AG04449 (cell line): ENCODE measurements at regions not wholly inside any gene's neighbourhood (a gene's known extent, or its start where the extent isn't known, plus 50 kb on each side); places are given as distances from the start of the nearest gene placed in this dataset.
"Not testable (repeated sequence)": the region's sequence is repeated elsewhere in the genome, so short reads cannot be mapped to it uniquely, and the experiment has no call there.

Source experiments
- CTCF ChIA-PET: fragments of 350-600 bp; formaldehyde crosslinking; extraction: SDS; loops from one replicate; lab custom pipeline; 2021; ENCODE audit warnings: antibody characterized with exemption; lab: Yijun Ruan, JAX
- POLR2A ChIA-PET: fragments of 400-600, 350-600 bp; formaldehyde crosslinking; extraction: SDS; loops from one replicate; lab custom pipeline; 2020; ENCODE audit warnings: antibody characterized with exemption, inconsistent platforms; lab: Yijun Ruan, JAX
- DNase-seq: peaks from one replicate; pipeline ENCODE4 v3.0.0-alpha.2; 2010; ENCODE audit warnings: low read depth, low spot score
- H3K4me3 ChIP-seq: 2 replicates; pipeline ENCODE4 v1.5.1; 2011; ENCODE audit warnings: low read depth, mild to moderate bottlenecking, control low read depth, low read length
- TF ChIP-seq, protein P1 (sequence below): IDR thresholded peaks from one replicate; pipeline ENCODE4 v1.5.1; 2011; ENCODE audit warnings: mild to moderate bottlenecking, moderate library complexity, low read length, control low read depth, inconsistent platforms; ENCODE audit not compliant: insufficient read depth; ENCODE audit errors: missing control alignments

DNA sequence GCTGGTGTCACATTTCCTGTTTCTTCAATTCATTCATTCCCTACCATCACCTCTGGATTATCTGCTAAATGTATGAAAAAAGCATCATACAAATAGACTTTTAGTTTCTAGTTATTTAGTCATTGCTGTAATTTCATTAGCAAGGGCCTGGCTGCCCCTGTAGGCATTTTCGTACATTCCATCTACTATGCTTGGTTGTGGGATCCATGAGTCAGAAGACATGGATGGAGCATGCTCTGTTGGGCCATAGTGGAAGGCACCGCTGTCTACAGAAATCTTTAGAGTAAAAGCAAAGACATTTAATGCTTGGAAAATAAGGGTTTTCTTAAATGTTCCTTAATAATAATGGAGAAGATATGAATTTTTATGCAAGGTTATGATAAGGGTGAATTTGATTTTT is 324.8 kb upstream of the MEIS1 start:
- no peak overlapping the region for H3K4me3 ChIP-seq
- CTCF ChIA-PET, result no interaction called here

DNA sequence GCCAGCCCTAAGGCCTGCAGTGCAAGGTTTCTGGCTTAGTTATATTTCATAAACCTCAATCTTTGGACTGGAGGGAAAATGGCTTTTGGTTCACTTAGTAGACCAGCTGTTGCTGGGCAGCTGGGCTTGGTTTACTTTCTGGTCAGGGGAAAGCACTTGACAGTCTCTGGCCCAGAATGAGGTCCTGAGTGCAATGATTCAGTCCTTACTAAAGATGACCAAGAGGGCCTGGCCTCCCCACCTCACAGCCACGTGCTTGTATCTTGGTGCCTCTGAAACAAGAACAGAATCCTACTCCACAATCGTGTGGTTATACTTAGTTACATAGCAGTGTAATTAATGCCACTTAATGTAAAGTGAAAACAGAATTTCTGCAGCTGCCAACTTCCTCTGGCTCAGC is 325.5 kb upstream of the MEIS1 start:
- H3K4me3 ChIP-seq, result no peak overlapping the region
- ChIA-PET POLR2A (no interaction called here), CTCF (no interaction called here)
- no peak for DNase-seq
- TF ChIP-seq, protein P1, sequence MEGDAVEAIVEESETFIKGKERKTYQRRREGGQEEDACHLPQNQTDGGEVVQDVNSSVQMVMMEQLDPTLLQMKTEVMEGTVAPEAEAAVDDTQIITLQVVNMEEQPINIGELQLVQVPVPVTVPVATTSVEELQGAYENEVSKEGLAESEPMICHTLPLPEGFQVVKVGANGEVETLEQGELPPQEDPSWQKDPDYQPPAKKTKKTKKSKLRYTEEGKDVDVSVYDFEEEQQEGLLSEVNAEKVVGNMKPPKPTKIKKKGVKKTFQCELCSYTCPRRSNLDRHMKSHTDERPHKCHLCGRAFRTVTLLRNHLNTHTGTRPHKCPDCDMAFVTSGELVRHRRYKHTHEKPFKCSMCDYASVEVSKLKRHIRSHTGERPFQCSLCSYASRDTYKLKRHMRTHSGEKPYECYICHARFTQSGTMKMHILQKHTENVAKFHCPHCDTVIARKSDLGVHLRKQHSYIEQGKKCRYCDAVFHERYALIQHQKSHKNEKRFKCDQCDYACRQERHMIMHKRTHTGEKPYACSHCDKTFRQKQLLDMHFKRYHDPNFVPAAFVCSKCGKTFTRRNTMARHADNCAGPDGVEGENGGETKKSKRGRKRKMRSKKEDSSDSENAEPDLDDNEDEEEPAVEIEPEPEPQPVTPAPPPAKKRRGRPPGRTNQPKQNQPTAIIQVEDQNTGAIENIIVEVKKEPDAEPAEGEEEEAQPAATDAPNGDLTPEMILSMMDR, result no peak

More for the DNA sequence above, 324.8 kb upstream of the MEIS1 start:
- no peak for DNase-seq
- POLR2A ChIA-PET, result no interaction called here
- TF ChIP-seq, protein P1, result no peak

DNA sequence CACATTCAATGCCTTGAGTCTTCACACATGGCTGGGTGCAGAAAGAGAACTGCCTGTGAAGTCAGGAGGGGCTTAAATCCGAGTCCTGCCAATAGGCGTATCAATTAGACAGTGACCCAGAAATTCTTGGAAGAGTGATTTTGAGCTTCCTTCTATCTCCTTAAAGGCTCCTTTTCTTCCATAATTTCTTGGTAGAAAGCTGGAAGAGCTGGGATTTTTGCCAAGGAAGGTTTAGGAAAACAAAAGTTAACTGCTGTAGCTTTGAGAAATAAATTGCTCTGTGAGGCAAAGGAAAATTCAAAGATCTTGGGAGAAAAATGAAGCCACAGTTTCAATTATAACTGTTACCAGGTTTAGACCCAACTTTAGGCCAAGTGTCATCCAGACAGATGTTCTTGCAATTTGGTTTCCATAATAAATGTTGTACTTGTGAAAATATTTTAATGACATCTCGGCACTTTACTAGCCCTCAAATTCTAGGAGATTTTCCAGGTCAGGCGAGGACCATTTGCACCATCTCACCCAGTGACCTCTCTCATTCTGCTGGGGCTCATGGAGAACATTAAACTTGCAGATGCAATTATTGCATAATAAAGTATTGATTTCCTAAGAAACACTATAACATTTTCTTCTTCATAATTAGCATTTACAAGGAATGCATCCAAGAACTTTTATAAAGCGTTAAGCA is 329.7 kb upstream of the MEIS1 start:
- DNase-seq, result no peak
- TF ChIP-seq, protein P1, result no peak
- ChIA-PET POLR2A (no interaction called here), CTCF (no interaction called here)
- H3K4me3 ChIP-seq, result no peak overlapping the region

DNA sequence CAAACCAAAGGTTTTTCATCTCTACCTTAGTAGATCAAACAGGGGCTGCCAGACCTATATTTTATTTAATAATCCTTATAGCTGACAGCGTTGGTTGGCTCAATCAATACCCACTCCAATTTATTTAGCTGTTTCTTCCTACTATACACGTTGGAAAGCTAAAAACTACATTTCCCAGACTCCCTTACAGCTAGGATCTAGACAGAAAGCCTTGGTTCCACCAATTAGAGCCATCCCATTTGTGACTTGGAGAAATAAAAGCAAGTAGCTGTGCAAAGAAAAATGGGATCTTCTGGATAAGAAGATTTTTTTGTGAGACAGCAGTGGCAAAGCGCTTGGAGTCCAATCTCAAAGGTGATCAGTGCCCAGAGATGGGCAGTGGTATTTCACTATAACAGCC is 331.3 kb upstream of the MEIS1 start:
- no peak overlapping the region for H3K4me3 ChIP-seq
- ChIA-PET POLR2A (no interaction called here), CTCF (no interaction called here)
- no peak for DNase-seq
- TF ChIP-seq, protein P1, result no peak

DNA sequence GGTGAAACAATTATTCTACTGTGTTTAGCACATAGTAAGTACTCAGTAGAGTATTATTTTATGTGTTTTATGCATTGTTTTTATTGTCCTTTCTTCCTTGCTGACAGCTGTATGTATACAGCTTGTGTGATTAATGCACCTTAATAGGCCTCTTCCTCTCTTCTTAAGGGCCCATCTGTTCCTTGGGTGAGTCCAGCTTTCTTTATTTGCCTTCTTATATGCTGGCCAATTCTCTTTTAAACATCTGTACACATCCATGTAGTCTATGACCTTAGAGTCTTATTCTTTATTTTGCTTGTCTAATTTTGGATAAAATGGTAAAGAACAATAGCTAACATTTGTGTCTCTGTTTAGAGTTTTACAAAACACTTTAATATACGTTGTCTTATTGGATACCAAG is 333.7 kb upstream of the MEIS1 start:
- no peak for DNase-seq
- POLR2A ChIA-PET, result no interaction called here
- no peak overlapping the region for H3K4me3 ChIP-seq
- TF ChIP-seq, protein P1, result no peak
- CTCF ChIA-PET, result no interaction called here

DNA sequence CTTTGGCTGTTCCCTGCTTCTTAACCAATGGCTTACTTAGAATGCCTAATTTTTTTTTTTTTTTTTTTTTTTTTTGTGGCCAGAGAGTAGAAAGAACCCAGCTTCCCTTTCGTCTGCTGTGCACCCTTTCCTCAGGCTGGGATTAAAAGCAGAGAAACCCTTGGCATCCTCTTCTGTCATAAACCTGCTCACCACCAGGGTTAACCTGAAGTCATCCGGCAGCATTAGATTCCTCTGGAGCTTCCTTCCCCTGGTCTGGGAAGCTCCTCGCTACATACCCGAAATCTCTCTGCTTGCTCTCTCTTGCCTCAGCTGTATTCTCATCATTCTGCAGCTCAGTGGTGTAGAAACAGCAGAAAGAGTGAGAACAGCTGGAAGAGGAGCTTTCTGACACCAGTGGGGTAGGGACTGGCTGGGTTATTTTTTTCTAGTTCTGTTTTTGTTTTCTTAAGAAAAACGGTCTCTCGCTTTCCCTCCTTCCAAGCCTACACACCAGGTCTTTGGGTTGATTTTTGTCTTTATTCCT is 339.0 kb upstream of the MEIS1 start:
- CTCF ChIA-PET, result no interaction called here

DNA sequence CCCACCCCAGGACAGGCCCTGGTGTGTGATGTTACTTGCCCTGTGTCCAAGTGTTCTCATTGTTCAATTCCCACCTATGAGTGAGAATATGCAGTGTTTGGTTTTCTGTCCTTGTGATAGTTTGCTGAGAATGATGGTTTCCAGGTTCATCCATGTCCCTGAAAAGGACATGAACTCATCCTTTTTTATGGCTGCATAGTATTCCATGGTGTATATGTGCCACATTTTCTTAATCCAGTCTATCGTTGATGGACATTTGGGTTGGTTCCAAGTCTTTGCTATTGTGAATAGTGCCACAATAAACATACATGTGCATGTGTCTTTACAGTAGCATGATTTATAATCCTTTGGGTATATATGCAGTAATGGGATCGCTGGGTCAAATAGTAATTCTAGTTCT is 340.2 kb upstream of the MEIS1 start:
- H3K4me3 ChIP-seq, POLR2A ChIA-PET, CTCF ChIA-PET, DNase-seq: not testable (repeated sequence)

More for the DNA sequence above, 339.0 kb upstream of the MEIS1 start:
- no peak overlapping the region for H3K4me3 ChIP-seq
- TF ChIP-seq, protein P1, result no peak
- no peak for DNase-seq
- POLR2A ChIA-PET, result no interaction called here
